ENCODE measurements at regions not wholly inside any gene's neighbourhood (a gene's known extent, or its start where the extent isn't known, plus 50 kb on each side); places are given as distances from the start of the nearest gene placed in this dataset.
"Not testable (repeated sequence)": the region's sequence is repeated elsewhere in the genome, so short reads cannot be mapped to it uniquely, and the experiment has no call there.

GRCh38 chr3:177777699-177778098 lies 580.4 kb upstream of the TBL1XR1 start:
- no peak for DNase-seq (ENCODE audit: low read depth, low spot score)

DNA sequence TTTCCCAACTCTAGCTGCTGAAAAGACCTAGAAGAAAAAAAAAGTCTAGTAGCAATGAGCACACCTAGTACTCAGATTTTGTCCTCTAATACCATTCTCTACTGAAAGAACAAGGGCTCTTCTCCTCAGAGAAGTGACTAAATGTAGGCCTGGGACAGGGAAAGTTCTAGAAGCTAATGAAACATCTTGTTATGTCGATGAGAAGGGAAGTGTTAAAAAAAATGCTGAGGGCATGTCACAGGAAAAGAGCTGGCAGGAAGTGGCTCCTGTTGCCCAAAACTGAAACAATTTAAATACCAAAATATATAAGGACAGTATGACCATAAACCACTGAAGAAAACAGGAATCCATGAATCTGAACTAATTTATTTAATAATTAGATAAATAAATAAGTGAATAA lies 581.4 kb upstream of the TBL1XR1 start:
- no peak for DNase-seq (ENCODE audit: low read depth, low spot score)

GRCh38 chr3:177781686-177782161 lies 584.4 kb upstream of the TBL1XR1 start:
- no peak for DNase-seq (ENCODE audit: low read depth, low spot score)

DNA sequence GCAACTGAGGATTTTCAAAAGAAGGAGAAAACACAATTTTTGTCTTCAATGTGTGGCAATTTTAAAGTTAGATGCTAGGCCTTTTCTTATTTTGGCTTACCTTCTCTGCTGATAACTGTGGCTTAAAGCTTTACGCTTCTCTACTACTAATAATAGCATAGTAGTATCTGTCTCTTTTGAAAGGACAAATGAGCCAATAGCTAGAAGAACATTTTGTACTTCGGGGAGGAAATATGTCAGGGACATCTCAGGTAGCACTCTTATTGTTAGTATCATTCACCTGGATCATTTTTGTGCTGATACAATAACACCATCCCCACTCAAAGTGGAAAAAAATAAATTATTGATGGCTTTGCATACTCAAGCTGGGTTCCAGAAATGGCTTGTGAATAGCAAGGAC lies 586.1 kb upstream of the TBL1XR1 start:
- no peak for DNase-seq (ENCODE audit: low read depth, low spot score)

- DNase-seq (ENCODE audit: low read depth, low spot score), result no peak
Measured at GRCh38 chr3:177783767-177784166, 586.5 kb upstream of the TBL1XR1 start.

DNA sequence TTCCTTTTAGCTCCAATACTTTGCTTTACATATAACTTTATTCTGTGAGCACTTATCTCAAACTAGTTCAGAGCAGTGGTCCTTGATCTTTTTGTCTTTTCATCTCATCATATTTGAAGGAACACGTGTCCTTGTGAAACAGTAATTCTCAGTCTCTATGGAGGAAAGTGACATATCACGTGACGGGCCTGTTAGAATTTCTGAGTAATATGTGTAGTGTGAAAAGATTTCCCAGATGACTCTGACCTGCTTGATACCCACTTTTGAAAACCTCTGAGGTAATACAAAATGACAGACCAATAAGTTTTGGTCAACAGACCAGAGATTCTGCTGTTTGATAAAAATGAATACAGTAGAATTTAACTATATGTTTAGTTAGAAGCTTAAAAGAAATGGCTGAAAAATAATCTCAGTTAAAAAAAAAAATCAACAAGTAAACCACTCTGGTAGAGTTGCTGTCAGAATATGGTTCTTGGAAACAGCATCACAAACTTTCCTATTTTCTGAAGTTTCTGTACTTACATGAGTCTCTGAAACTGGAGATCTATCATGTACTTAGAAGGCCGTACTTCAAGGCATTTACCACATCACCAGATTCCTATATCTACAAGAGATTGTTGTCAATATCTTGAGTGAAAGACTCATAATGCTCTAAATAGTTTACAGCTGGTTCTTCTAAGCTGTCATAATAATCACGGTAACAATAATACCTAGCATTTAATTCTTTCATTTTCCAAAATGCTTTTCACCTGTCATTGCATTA lies 590.2 kb upstream of the TBL1XR1 start:
- no peak for DNase-seq (ENCODE audit: low read depth, low spot score)

DNA sequence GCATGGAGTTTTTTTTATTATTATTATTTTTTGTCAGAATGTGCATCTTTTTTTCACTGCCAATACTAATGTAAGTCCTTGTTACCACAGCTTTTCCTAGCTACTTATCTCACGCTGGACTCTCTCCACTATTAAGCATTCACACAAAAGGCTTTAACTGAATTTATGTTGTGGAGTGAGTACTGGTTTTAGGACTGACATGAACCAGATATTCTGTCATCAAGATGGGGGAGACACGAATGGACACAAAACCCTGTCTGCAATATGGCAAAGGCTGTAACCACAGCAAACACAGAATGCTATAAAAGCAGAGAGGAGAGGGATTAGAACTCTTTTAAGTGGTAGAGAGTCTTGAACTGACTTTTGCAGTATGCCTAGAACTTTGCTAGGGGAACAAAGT lies 592.2 kb upstream of the TBL1XR1 start:
- no peak for DNase-seq (ENCODE audit: low read depth, low spot score)

- no peak for DNase-seq (ENCODE audit: low read depth, low spot score)
Measured at GRCh38 chr3:177792311-177793030, 595.2 kb upstream of the TBL1XR1 start.

DNA sequence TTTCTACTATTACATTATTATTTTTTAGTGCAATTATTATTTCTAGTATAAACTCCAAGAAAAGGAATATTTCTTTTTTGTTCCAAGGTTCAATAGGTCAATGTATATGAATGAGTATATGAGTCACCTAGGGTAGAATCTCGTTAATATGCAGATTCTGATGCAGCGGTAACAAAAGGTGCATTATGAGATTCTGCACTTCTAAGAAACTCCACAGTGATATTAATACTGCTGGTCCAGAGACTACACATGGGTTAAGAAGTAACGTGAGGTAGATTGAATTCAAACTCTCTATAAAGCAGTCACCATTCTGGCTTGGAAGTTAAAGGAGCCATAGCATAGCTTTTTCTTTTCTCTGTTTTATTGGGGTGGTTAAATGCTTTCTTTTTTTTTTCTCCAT lies 596.2 kb upstream of the TBL1XR1 start:
- no peak for DNase-seq (ENCODE audit: low read depth, low spot score)

DNA sequence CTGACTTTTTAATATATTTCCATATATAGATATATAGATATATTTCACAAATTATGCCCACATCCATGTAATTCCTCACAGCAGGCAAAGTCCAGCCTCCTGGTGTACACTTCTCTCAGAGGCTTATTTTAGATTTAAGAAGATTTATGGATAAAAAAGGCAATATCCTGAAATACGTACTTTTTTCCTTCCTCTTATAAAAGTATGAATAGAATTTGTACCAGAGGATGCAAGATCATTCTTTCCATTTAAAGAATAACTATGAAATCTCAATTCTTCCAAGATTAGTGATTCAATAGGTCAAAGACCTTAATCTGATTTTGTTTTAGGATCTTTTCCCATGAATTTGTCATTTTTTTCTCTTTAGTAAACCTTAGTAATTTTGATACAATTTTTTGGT lies 597.9 kb upstream of the TBL1XR1 start:
- no peak for DNase-seq (ENCODE audit: low read depth, low spot score)

DNA sequence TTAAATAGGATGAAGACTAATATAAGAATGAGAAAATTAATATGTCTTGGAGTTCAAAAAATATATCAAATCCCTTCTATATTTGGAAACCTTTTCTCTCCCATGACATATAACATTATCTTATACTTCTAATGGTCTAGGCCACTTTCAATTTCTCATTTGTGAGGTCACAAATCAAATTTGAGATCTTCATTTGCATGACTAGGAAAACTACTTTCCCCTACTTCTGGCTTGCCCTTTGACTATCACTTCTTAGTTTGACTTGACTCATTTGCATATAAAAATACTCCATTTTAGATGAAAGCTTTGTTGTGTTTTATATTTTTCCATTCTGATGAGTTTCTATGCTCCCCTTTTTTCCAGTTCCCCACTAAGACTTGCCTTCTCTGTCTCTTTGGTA lies 598.6 kb upstream of the TBL1XR1 start:
- DNase-seq (ENCODE audit: low read depth, low spot score), result no peak

DNA sequence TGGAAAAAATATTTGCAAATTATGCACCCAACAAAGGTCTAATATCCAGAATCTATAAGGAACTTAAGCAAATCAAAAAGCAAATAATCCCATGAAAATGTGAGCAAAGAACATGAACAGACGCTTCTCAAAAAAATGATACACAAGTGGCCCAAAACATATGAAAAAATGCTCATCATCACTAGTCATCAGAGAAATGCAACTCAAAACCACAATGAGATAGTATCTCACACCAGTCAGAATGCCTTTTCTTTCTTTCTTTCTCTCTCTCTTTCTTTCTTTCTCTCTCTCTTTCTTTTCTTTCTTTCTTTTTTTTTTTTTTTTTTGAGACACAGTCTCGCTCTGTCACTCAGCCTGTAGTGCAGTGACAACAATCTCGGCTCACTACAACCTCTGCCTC lies 602.9 kb upstream of the TBL1XR1 start:
- DNase-seq (ENCODE audit: low read depth, low spot score), result not testable (repeated sequence)

DNA sequence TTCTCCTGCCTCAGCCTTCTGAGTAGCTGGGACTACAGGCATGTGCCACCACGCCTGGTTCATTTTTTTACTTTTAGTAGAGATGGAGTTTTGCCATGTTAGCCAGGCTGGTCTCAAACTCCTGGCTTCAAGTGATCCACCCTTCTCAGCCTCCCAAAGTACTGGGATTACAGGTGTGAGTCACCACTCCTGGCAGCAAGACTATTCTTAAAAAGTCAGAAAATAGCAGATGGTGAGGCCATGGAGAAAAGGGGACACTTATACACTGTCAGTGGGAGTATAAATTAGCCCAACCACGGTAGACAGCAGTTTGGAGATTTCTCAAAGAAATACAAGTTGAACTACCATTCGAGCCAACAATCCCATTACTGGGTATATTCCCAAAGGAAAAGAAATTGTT lies 603.3 kb upstream of the TBL1XR1 start:
- no peak for DNase-seq (ENCODE audit: low read depth, low spot score)

- no peak for DNase-seq (ENCODE audit: low read depth, low spot score)
Measured at GRCh38 chr3:177802151-177802900, 605.0 kb upstream of the TBL1XR1 start.

- DNase-seq (ENCODE audit: low read depth, low spot score), result no peak
Measured at GRCh38 chr3:177803500-177803899, 606.2 kb upstream of the TBL1XR1 start.

GRCh38 chr3:177804032-177804431 lies 606.8 kb upstream of the TBL1XR1 start:
- no peak for DNase-seq (ENCODE audit: low read depth, low spot score)

DNA sequence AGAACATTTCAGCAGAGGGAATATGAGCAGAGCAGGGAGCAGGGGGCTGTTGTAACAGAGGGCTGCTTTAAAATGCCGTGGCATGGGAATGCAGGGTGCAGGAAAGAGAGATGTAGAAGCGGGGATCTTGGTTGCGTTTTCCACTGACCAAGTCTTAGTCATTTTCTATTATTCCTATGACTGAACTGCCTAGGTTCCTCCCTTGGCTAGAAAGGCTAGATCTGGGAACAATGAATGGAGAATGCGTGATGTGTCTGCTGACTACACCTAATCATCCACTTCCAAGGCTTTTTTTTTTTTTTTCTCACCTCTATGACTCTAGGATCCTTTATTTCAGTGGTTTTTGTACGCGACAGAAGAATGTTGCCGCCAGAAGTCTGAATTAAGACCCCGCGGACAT lies 607.4 kb upstream of the TBL1XR1 start:
- no peak for DNase-seq (ENCODE audit: low read depth, low spot score)

DNA sequence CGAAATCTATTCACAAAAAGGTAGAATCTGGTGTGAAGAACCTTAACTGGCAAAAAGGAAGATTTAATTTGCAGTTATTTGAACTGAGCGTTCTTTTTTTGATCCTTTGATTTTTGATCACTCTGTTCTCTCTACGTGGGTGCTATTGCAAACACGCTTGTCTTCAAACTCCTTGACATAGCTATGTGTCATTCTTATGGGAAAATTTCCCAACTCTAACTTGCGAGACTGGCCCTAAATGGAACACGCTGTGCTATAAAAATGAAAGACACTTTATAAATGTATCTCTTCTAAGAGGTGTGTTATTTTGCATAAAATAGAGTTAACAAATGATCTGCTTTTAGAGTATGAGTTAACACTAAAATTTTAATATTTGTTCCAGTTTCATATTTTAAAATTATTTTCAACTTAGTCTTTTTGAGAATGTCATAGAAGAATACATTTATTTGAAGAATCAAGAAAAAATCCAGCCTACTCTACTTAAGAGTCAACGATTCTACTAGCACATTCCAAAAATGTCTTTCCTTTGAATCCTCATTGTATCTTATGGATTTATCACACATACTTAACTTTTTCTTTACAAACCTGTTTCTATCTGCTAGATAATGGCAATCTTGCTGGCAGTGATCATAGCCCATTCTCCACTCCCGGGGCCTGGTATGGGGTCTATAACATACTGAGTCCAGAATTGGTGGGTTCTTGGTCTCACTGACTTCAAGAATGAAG lies 610.0 kb upstream of the TBL1XR1 start:
- no peak for DNase-seq (ENCODE audit: low read depth, low spot score)

- not testable (repeated sequence) for DNase-seq (ENCODE audit: low read depth, low spot score)
Measured at GRCh38 chr3:177808928-177809478, 611.7 kb upstream of the TBL1XR1 start.

DNA sequence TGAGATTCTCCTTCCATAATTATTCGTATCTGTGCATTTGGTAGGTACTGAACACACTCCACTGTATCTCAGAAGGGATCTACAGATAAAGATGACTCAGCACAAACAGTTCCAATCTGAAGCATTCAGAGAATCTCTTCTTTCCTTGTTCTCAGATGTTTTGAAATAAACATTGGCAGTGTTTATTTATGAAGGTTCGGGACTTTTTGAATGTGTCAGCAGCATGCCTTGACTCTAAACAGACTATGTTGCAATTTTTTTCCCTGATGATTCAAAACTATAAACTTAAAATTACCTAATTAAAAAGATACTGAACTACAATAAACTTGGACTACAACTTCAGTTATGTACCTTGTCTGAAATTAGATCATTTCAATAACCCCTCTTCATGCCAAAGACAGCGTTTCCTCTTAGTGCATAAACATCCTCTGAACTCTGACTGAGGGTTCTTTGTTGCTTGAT lies 612.9 kb upstream of the TBL1XR1 start:
- DNase-seq (ENCODE audit: low read depth, low spot score), result no peak

DNA sequence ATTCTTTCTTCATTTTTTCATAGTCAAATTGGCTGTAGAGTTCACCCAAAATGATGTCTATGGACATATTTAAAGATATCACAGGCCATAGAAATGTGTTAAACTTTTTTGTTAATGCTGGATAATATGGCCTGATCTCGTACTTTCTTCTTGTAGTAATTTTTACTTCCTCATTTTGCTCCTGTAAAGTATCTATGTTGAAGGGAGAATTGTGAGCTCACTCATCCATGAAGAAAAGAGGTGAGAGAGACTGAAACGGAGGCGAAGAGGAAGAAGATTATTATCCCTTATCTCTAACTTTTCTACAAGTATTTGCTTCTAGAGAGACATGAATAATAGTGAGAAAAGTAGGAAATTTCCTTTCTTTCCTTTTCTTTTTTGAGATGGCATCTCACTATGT lies 613.8 kb upstream of the TBL1XR1 start:
- DNase-seq (ENCODE audit: low read depth, low spot score), result no peak

All from activated CD4-positive, CD25-positive, alpha-beta regulatory T cell treated with anti-CD3 and anti-CD28 coated beads, Interleukin-2, amount 50 U/mL, for 16 hours (primary cell).